Fibroblast of lung (primary cell): ENCODE measurements at regions not wholly inside any gene's neighbourhood (a gene's known extent, or its start where the extent isn't known, plus 50 kb on each side); places are given as distances from the start of the nearest gene placed in this dataset.

Experiments
- DNase-seq, 2 donors: peaks; one replicate each; pipeline versions ENCODE4 v3.0.0 to v3.0.0-alpha.2; 2010; ENCODE audit warnings: low read depth in 2 of 2
- H2AFZ ChIP-seq: 2 replicates; pipeline ENCODE4 v1.5.1; 2012; ENCODE audit warnings: low read length, control low read depth, inconsistent platforms
- H3K27ac ChIP-seq: 2 replicates; pipeline ENCODE4 v1.5.1; 2011; ENCODE audit warnings: low read length, control low read depth; ENCODE audit not compliant: insufficient read depth
- H3K27me3 ChIP-seq: 2 replicates; pipeline ENCODE4 v1.5.1; 2011; ENCODE audit warnings: mild to moderate bottlenecking, low read length; ENCODE audit not compliant: control insufficient read depth, insufficient read depth
- H3K36me3 ChIP-seq: 2 replicates; pipeline ENCODE4 v1.5.1; 2011; ENCODE audit warnings: low read length; ENCODE audit not compliant: control insufficient read depth, insufficient read depth
- H3K4me1 ChIP-seq: 2 replicates; pipeline ENCODE4 v1.5.1; 2011; ENCODE audit warnings: low read length; ENCODE audit not compliant: control insufficient read depth, insufficient read depth; ENCODE audit errors: extremely low read depth
- H3K4me2 ChIP-seq: 2 replicates; pipeline ENCODE4 v1.5.1; 2011; ENCODE audit warnings: low read length, control low read depth; ENCODE audit not compliant: insufficient read depth; ENCODE audit errors: extremely low read depth
- H3K4me3 ChIP-seq, 4 experiments: fragments of 200-600 bp in 1 of 4; sonication (generic) in 1 of 4; replicated peaks in 1 of 4; 2 replicates each; pipeline ENCODE4 v1.5.1; 2011 to 2016; ENCODE audit warnings: low read length in 4 of 4, low read depth in 3 of 4, mild to moderate bottlenecking in 3 of 4, control low read depth in 2 of 4, inconsistent platforms in 1 of 4, mixed read lengths in 1 of 4; ENCODE audit not compliant: insufficient read depth in 1 of 4; ENCODE audit errors: control extremely low read depth in 1 of 4
- H3K79me2 ChIP-seq: 2 replicates; pipeline ENCODE4 v1.5.1; 2012; ENCODE audit warnings: mild to moderate bottlenecking, low read length, inconsistent platforms; ENCODE audit not compliant: control insufficient read depth, insufficient read depth
- H3K9ac ChIP-seq: 2 replicates; pipeline ENCODE4 v1.5.1; 2011; ENCODE audit warnings: mild to moderate bottlenecking, low read length, control low read depth; ENCODE audit not compliant: insufficient read depth
- H3K9me3 ChIP-seq: 2 replicates; pipeline ENCODE4 v1.5.1; 2012; ENCODE audit warnings: low read depth, low read length; ENCODE audit not compliant: control insufficient read depth, insufficient read depth
- H4K20me1 ChIP-seq: 2 replicates; pipeline ENCODE4 v1.5.1; 2011; ENCODE audit warnings: low read length; ENCODE audit not compliant: control insufficient read depth, insufficient read depth; ENCODE audit errors: extremely low read depth
- EZH2 ChIP-seq: IDR thresholded peaks from 2 replicates; pipeline ENCODE4 v1.5.1; 2012; ENCODE audit warnings: low read length, control low read depth, mild to moderate bottlenecking; ENCODE audit errors: missing control alignments
- TF ChIP-seq, protein P1 (sequence below), 2 donors: IDR thresholded peaks in 1 of 2; conservative IDR thresholded peaks in 1 of 2; 1 replicate in 1 of 2; 2 replicates in 1 of 2; pipeline ENCODE4 v1.5.1; 2011 to 2012; ENCODE audit warnings: low read length in 2 of 2, control low read depth in 1 of 2, inconsistent platforms in 1 of 2, low read depth in 1 of 2, mild to moderate bottlenecking in 1 of 2

GRCh38 chr2:4972472-4972871 is 719.7 kb upstream of the SOX11 start:
- no peak overlapping the region for H3K4me2 ChIP-seq
- no peaks in the 10 kb centered on the region for H3K79me2 ChIP-seq
- no peaks in the 10 kb centered on the region for H3K4me1 ChIP-seq
- H3K27ac ChIP-seq: no peak overlapping the region
- no peaks in the 10 kb centered on the region for H3K27me3 ChIP-seq
- TF ChIP-seq EZH2: no peak
- TF ChIP-seq, protein P1, sequence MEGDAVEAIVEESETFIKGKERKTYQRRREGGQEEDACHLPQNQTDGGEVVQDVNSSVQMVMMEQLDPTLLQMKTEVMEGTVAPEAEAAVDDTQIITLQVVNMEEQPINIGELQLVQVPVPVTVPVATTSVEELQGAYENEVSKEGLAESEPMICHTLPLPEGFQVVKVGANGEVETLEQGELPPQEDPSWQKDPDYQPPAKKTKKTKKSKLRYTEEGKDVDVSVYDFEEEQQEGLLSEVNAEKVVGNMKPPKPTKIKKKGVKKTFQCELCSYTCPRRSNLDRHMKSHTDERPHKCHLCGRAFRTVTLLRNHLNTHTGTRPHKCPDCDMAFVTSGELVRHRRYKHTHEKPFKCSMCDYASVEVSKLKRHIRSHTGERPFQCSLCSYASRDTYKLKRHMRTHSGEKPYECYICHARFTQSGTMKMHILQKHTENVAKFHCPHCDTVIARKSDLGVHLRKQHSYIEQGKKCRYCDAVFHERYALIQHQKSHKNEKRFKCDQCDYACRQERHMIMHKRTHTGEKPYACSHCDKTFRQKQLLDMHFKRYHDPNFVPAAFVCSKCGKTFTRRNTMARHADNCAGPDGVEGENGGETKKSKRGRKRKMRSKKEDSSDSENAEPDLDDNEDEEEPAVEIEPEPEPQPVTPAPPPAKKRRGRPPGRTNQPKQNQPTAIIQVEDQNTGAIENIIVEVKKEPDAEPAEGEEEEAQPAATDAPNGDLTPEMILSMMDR (conservative IDR thresholded peaks at IDR 0.05 in 1 of 2, IDR thresholded peaks at IDR 0.05 in 1 of 2; ENCODE audit: low read depth in 1 of 2, low read length in 2 of 2): no peak
- H3K36me3 ChIP-seq: no peaks in the 10 kb centered on the region
- H2AFZ ChIP-seq: no peak overlapping the region
- peaks cover 2% of the 10 kb centered on the region for H3K9me3 ChIP-seq
- H3K9ac ChIP-seq: no peak overlapping the region
- no peaks in the 10 kb centered on the region for H4K20me1 ChIP-seq
- no peak overlapping the region for H3K4me3 ChIP-seq
- no peak for DNase-seq

DNA sequence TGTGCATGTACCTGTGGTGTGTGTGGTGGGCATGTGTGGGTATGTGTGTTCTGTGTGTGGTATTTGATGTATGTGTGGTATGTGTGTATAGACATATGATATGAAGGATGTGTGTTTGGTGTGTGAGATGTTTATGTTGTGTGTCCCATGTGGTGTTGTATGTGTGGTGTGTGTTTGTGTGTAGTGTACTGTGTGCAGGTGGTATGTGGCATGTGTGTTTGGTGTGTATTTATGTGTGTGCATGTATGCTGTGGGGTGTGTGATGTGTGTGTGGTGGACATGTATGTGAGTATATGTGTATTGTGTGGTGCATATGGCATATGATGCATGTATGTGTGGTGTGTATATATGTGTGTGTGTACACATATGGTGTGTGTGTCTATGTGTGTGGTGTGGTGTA is 718.8 kb upstream of the SOX11 start:
- Histone ChIP-seq H3K4me3 (no peak overlapping the region), H3K4me2 (no peak overlapping the region), H3K9ac (no peak overlapping the region), H3K27me3 (no peaks in the 10 kb centered on the region), H3K79me2 (no peaks in the 10 kb centered on the region), H2AFZ (no peak overlapping the region), H4K20me1 (no peaks in the 10 kb centered on the region), H3K27ac (no peak overlapping the region), H3K36me3 (no peaks in the 10 kb centered on the region), H3K4me1 (no peaks in the 10 kb centered on the region), H3K9me3 (peaks cover 2% of the 10 kb centered on the region)
- no peak for TF ChIP-seq EZH2
- TF ChIP-seq, protein P1 (conservative IDR thresholded peaks at IDR 0.05 in 1 of 2, IDR thresholded peaks at IDR 0.05 in 1 of 2; ENCODE audit: low read depth in 1 of 2, low read length in 2 of 2): no peak
- no peak for DNase-seq

GRCh38 chr2:4973973-4974372 is 718.2 kb upstream of the SOX11 start:
- no peaks in the 10 kb centered on the region for H4K20me1 ChIP-seq
- DNase-seq: no peak
- no peaks in the 10 kb centered on the region for H3K36me3 ChIP-seq
- no peaks in the 10 kb centered on the region for H3K79me2 ChIP-seq
- no peak overlapping the region for H3K9ac ChIP-seq
- no peak overlapping the region for H2AFZ ChIP-seq
- H3K4me1 ChIP-seq: no peaks in the 10 kb centered on the region
- H3K4me2 ChIP-seq: no peak overlapping the region
- no peak for TF ChIP-seq EZH2
- TF ChIP-seq, protein P1 (conservative IDR thresholded peaks at IDR 0.05 in 1 of 2, IDR thresholded peaks at IDR 0.05 in 1 of 2; ENCODE audit: low read depth in 1 of 2, low read length in 2 of 2): no peak
- no peaks in the 10 kb centered on the region for H3K27me3 ChIP-seq
- no peak overlapping the region for H3K27ac ChIP-seq
- H3K4me3 ChIP-seq: no peak overlapping the region
- H3K9me3 ChIP-seq: peaks cover 2% of the 10 kb centered on the region
